ENCODE measurements at regions not wholly inside any gene's neighbourhood (a gene's known extent, or its start where the extent isn't known, plus 50 kb on each side); places are given as distances from the start of the nearest gene placed in this dataset.

GRCh38 chr6:2434116-2434515 is 188.7 kb upstream of the GMDS start:
- DNase-seq (ENCODE audit: extremely low read depth in 1 of 2, low read depth in 1 of 2): no peak

GRCh38 chr6:2433711-2434110 is 188.3 kb upstream of the GMDS start:
- no peak for DNase-seq (ENCODE audit: extremely low read depth in 1 of 2, low read depth in 1 of 2)

- DNase-seq (ENCODE audit: extremely low read depth in 1 of 2, low read depth in 1 of 2): no peak
Measured at GRCh38 chr6:2433266-2433665, 187.9 kb upstream of the GMDS start.

- no peak for DNase-seq (ENCODE audit: extremely low read depth in 1 of 2, low read depth in 1 of 2)
Measured at GRCh38 chr6:2432292-2432691, 186.9 kb upstream of the GMDS start.

- no peak for DNase-seq (ENCODE audit: extremely low read depth in 1 of 2, low read depth in 1 of 2)
Measured at GRCh38 chr6:2430612-2431011, 185.2 kb upstream of the GMDS start.

- DNase-seq (ENCODE audit: extremely low read depth in 1 of 2, low read depth in 1 of 2): no peak
Measured at GRCh38 chr6:2429460-2429859, 184.1 kb upstream of the GMDS start.

- no peak for DNase-seq (ENCODE audit: extremely low read depth in 1 of 2, low read depth in 1 of 2)
Measured at GRCh38 chr6:2429032-2429431, 183.6 kb upstream of the GMDS start.

- DNase-seq (ENCODE audit: extremely low read depth in 1 of 2, low read depth in 1 of 2): no peak
Measured at GRCh38 chr6:2426561-2427340, 181.3 kb upstream of the GMDS start.

- DNase-seq (ENCODE audit: extremely low read depth in 1 of 2, low read depth in 1 of 2): no peak
Measured at GRCh38 chr6:2416128-2416712, 170.8 kb upstream of the GMDS start.

GRCh38 chr6:2414885-2415547 is 169.6 kb upstream of the GMDS start:
- DNase-seq (ENCODE audit: extremely low read depth in 1 of 2, low read depth in 1 of 2): no peak

- DNase-seq (ENCODE audit: extremely low read depth in 1 of 2, low read depth in 1 of 2): no peak
Measured at GRCh38 chr6:2412731-2413130, 167.3 kb upstream of the GMDS start.

- no peak for DNase-seq (ENCODE audit: extremely low read depth in 1 of 2, low read depth in 1 of 2)
Measured at GRCh38 chr6:2410656-2411380, 165.4 kb upstream of the GMDS start.

- no peak for DNase-seq (ENCODE audit: extremely low read depth in 1 of 2, low read depth in 1 of 2)
Measured at GRCh38 chr6:2407525-2407924, 162.1 kb upstream of the GMDS start.

GRCh38 chr6:2404211-2404929 is 159.0 kb upstream of the GMDS start:
- no peak for DNase-seq (ENCODE audit: extremely low read depth in 1 of 2, low read depth in 1 of 2)

GRCh38 chr6:2403546-2403945 is 158.1 kb upstream of the GMDS start:
- DNase-seq (ENCODE audit: extremely low read depth in 1 of 2, low read depth in 1 of 2): no peak

GRCh38 chr6:2396846-2397630 is 151.6 kb upstream of the GMDS start:
- DNase-seq (ENCODE audit: extremely low read depth in 1 of 2, low read depth in 1 of 2): no peak

GRCh38 chr6:2396042-2396657 is 150.7 kb upstream of the GMDS start:
- DNase-seq (ENCODE audit: extremely low read depth in 1 of 2, low read depth in 1 of 2): no peak

- DNase-seq (ENCODE audit: extremely low read depth in 1 of 2, low read depth in 1 of 2): no peak
Measured at GRCh38 chr6:2388554-2389324, 143.3 kb upstream of the GMDS start.

GRCh38 chr6:2387445-2387844 is 142.0 kb upstream of the GMDS start:
- peak in 1 of 2 donors; percentile 3 for DNase-seq (ENCODE audit: extremely low read depth in 1 of 2, low read depth in 1 of 2)
